ENCODE measurements at regions not wholly inside any gene's neighbourhood (a gene's known extent, or its start where the extent isn't known, plus 50 kb on each side); places are given as distances from the start of the nearest gene placed in this dataset.

DNA sequence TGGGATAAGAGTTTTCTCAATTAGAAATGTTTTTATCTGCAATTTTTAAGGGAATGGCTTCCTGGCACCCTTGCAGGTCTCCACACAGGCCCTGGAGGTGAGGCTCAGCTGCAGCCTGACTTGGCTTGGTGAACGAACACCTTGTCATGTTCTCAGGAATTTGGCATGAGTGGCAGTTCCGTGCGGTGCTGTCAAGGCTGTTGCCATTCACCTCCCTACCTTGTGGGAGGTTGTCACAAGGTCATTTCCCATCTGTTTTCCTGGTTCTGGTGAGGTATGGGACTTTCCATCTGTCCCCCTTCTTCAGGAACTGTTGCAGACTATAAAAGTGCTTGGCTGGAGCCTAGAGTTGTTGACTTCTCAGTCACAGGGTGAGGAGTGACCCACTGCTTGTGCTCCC, 82.9 kb downstream of the ELOVL4 start:
- DNase-seq (ENCODE audit: low read depth, low spot score): no peak
- in situ Hi-C loops (cut with HindIII; ENCODE audit: low pct_unique_long_range_greater_than_20kb, low sequenced_read_pairs): no loop called here

- no peak for DNase-seq (ENCODE audit: low read depth, low spot score)
- in situ Hi-C loops (cut with HindIII; ENCODE audit: low pct_unique_long_range_greater_than_20kb, low sequenced_read_pairs): no loop called here
These were observed 83.4 kb downstream of the ELOVL4 start for GRCh38 chr6:79864001-79864400.

- in situ Hi-C loops (cut with HindIII; ENCODE audit: low pct_unique_long_range_greater_than_20kb, low sequenced_read_pairs): no loop called here
- DNase-seq (ENCODE audit: low read depth, low spot score): no peak
These were observed 83.8 kb downstream of the ELOVL4 start for GRCh38 chr6:79863566-79863965.

DNA sequence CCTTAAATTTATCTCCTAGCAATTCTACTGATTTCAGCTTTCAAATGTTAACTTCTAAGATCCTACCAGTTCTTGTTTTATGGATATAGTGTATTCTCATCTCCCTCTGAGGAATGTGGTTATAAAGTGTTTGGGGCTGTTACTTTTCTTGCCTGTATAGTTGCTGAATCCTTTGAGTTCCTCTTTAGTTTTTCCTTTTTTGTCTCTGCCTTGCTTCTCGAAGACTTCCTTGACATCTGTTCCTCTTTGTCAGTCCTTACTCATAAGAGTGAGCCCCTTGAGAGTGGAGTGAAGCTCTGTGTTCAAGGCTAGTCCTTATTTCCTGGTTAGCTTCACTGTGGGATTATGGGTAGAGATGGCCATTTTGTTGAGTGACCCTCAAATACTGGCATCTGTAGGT, 84.6 kb downstream of the ELOVL4 start:
- no peak for DNase-seq (ENCODE audit: low read depth, low spot score)
- in situ Hi-C loops (cut with HindIII; ENCODE audit: low pct_unique_long_range_greater_than_20kb, low sequenced_read_pairs): no loop called here

- in situ Hi-C loops (cut with HindIII; ENCODE audit: low pct_unique_long_range_greater_than_20kb, low sequenced_read_pairs): no loop called here
- DNase-seq (ENCODE audit: low read depth, low spot score): no peak
These were observed 85.2 kb downstream of the ELOVL4 start for GRCh38 chr6:79862126-79862525.

- DNase-seq (ENCODE audit: low read depth, low spot score): no peak
- in situ Hi-C loops (cut with HindIII; ENCODE audit: low pct_unique_long_range_greater_than_20kb, low sequenced_read_pairs): no loop called here
These were observed 86.3 kb downstream of the ELOVL4 start for GRCh38 chr6:79861023-79861422.

DNA sequence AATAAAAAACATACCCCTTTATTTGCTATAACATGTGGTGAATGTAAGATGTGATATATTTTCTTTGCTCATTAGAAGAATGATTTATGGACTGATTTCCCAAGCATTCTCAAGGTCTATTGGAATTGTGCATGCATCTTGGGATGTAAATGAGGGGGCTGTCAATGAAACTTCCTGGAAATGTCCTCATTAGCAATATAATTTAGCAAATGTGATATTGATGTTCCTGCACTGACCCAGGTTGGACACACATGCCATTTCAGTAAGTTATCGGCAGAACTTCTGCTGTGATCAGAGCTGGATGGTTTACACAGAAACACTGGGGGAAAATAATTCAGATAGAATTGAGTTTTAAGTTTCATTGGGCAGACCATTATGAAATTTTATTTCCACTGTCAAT, 99.9 kb downstream of the ELOVL4 start:
- no peak for DNase-seq (ENCODE audit: low read depth, low spot score)
- in situ Hi-C loops (cut with HindIII; ENCODE audit: low pct_unique_long_range_greater_than_20kb, low sequenced_read_pairs): no loop called here

DNA sequence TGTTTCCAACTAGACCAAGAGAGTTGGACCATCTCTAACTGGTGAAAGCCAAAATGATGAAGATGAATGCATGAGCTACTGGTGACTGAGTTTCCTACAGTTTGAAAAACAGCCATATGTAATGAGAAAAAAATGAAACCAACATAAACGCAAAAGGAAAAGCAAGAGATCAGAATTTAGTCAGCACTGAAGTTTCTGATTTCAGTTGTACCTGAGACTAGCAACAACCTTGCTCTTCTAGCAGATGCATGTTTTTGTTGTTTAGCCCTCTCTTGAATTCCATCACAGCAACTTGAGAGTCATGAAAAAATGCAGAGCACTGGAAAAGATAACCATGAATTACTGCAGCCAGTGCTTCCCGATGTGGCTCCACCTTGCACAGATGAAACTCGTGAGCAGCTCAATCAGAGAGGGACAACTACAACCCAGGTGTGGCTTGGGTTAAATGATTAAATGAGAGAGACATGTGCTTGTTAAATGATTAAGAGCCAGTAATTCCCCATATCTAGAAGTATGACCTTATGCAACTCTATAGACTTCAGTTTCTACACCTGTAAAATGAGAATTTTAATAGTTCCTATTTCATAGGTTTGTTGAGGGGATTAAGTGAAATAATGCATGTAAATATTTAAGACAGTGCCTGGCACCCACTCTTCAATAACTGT, 104.8 kb downstream of the ELOVL4 start:
- in situ Hi-C loops (cut with HindIII; ENCODE audit: low pct_unique_long_range_greater_than_20kb, low sequenced_read_pairs): no loop called here
- no peak for DNase-seq (ENCODE audit: low read depth, low spot score)

GRCh38 chr6:79841577-79842375, 105.6 kb downstream of the ELOVL4 start:
- DNase-seq (ENCODE audit: low read depth, low spot score): peak; percentile 15
- in situ Hi-C loops (cut with HindIII; ENCODE audit: low pct_unique_long_range_greater_than_20kb, low sequenced_read_pairs): no loop called here

DNA sequence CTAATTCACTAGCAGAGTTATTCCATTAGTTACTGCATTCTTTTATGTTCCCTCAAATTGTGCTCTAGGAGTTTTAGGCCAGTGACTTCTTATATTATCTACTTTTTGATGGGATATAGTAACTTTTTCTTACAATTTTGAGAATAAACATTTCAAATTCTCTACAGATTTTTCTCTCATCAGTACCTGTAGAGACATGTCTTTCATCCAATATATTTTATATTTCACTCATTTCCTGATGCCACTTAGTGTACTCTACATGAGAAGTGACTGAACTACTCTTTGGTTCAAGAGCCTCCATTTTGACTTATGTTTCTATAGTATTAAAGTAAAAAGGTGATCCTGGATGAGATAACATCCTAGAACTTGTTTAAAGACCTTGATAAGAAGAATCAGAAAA, 108.5 kb downstream of the ELOVL4 start:
- no peak for DNase-seq (ENCODE audit: low read depth, low spot score)
- in situ Hi-C loops (cut with HindIII; ENCODE audit: low pct_unique_long_range_greater_than_20kb, low sequenced_read_pairs): no loop called here

GRCh38 chr6:79833964-79834284, 113.4 kb downstream of the ELOVL4 start:
- in situ Hi-C loops (cut with HindIII; ENCODE audit: low pct_unique_long_range_greater_than_20kb, low sequenced_read_pairs): no loop called here
- DNase-seq (ENCODE audit: low read depth, low spot score): no peak

- DNase-seq (ENCODE audit: low read depth, low spot score): no peak
- in situ Hi-C loops (cut with HindIII; ENCODE audit: low pct_unique_long_range_greater_than_20kb, low sequenced_read_pairs): no loop called here
These were observed 113.9 kb downstream of the ELOVL4 start for GRCh38 chr6:79833264-79833963.

DNA sequence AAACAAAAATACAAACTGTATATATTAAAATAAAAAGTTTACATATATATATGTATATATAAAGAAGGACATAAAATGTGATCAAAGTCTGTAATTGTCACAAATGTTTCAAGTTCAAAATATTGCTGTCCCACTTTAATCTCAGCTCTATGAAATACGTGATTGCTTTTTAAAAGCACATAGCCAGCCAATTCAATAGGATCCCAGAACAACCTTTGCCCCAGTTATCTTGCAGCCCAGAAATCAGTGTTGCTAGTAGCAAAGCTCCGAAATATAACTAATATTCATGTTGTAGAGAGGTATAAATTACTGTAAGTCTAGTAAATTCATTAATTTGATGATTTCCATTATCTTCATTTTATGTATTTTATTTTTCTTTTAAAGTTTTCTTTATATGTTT, 114.6 kb downstream of the ELOVL4 start:
- in situ Hi-C loops (cut with HindIII; ENCODE audit: low pct_unique_long_range_greater_than_20kb, low sequenced_read_pairs): no loop called here
- DNase-seq (ENCODE audit: low read depth, low spot score): no peak

DNA sequence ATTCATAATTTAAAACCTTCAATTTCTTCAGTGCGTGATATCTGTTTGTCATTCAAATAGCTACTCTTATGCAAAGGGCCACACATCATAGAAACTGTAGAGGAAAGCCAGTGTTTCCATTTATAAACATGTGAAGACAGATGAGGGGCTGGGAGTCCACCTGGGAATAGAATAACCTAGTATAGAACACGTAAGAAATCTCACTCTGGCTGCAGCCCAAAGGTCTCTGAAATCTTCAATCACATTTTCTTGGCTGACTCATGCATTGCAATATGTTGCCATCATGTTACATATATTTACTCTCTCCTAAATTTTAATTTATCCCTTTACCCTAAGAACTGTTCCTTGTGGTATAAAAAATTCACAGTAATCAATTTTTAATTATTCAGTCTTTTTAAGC, 123.2 kb downstream of the ELOVL4 start:
- in situ Hi-C loops (cut with HindIII; ENCODE audit: low pct_unique_long_range_greater_than_20kb, low sequenced_read_pairs): no loop called here
- no peak for DNase-seq (ENCODE audit: low read depth, low spot score)

- DNase-seq (ENCODE audit: low read depth, low spot score): no peak
These were observed 125.5 kb downstream of the ELOVL4 start for GRCh38 chr6:79821859-79822258.

GRCh38 chr6:79818471-79818870, 128.9 kb downstream of the ELOVL4 start:
- in situ Hi-C loops (cut with HindIII; ENCODE audit: low pct_unique_long_range_greater_than_20kb, low sequenced_read_pairs): no loop called here
- no peak for DNase-seq (ENCODE audit: low read depth, low spot score)

More at GRCh38 chr6:79821859-79822258, 125.5 kb downstream of the ELOVL4 start:
- in situ Hi-C loops (cut with HindIII; ENCODE audit: low pct_unique_long_range_greater_than_20kb, low sequenced_read_pairs): no loop called here

GRCh38 chr6:79814940-79815339, 132.4 kb downstream of the ELOVL4 start:
- in situ Hi-C loops (cut with HindIII; ENCODE audit: low pct_unique_long_range_greater_than_20kb, low sequenced_read_pairs): no loop called here
- DNase-seq (ENCODE audit: low read depth, low spot score): no peak

DNA sequence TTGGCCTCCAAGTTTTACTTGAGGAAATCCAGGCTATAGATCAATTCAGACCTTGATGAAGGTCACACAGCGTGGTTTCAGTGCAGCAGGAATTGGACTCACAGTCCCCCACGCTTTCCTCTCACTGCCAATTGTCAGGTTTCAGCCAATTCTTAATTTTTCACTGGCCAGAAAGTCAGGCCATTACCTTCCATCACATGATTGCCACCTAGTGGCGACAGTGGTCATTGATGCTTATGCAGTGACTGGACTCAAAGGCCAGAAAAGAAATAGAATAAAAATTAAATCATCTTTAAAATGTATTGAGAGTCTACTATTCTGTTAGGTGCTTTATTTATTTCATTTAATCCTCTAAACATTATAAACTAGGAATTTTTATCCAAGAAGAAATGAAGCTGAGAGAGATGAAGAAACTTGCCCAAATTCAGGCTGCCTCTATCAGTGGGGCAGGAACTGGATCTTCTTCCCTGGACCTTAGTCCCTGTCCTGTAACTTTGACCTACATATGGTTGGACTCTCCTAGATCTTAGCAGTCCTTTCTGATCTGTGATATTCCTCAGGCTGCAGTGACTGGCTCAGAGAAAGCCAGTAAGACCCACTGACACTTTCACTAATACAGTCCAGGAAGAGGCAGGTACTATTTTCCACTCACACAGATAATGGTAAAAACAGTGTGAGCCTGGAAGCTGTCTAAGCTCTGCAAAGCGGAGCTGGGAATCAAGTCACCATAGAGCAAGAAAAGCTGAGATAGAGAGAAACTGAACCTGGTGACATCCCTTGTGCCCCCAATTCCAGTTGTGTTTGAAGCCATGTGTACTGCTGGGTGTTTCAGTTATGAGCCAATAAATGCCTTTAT, 133.3 kb downstream of the ELOVL4 start:
- peak; percentile 71 for DNase-seq (ENCODE audit: low read depth, low spot score)
- in situ Hi-C loops (cut with HindIII; ENCODE audit: low pct_unique_long_range_greater_than_20kb, low sequenced_read_pairs): no loop called here
